SK-N-MC (cell line): ENCODE measurements at regions not wholly inside any gene's neighbourhood (a gene's known extent, or its start where the extent isn't known, plus 50 kb on each side); places are given as distances from the start of the nearest gene placed in this dataset.

Experiments
- DNase-seq: peaks from one replicate; pipeline ENCODE4 v3.0.0-alpha.2; 2011; ENCODE audit warnings: low read depth, low spot score
- H3K27ac ChIP-seq: fragments of 200-600 bp; sonication (generic); 2 replicates; pipeline ENCODE4 v1.5.1; 2016; ENCODE audit warnings: mixed run types
- H3K36me3 ChIP-seq: fragments of 200-600 bp; sonication (generic); 2 replicates; pipeline ENCODE4 v1.6.1; 2017; ENCODE audit warnings: antibody characterized with exemption, low read length, mixed read lengths; ENCODE audit not compliant: insufficient read depth
- H3K4me3 ChIP-seq: fragments of 200-600 bp; sonication (generic); 2 replicates; pipeline ENCODE4 v1.5.1; 2016
- H3K9ac ChIP-seq: fragments of 200-600 bp; sonication (generic); 2 replicates; pipeline ENCODE4 v1.8.0; 2017; ENCODE audit warnings: mixed run types, mixed read lengths; ENCODE audit not compliant: insufficient read length
- H3K9me3 ChIP-seq: fragments of 200-600 bp; sonication (generic); 2 replicates; pipeline ENCODE4 v1.6.1; 2017; ENCODE audit warnings: low read depth, mild to moderate bottlenecking, antibody characterized with exemption, low read length, moderate library complexity, mixed read lengths
- EZH2 ChIP-seq: fragments of 200-600 bp; sonication (generic); IDR thresholded peaks from one replicate; pipeline ENCODE4 v1.6.1; 2017; ENCODE audit warnings: antibody characterized with exemption
- FOXP2 ChIP-seq: optimal IDR thresholded peaks from 2 replicates; pipeline ENCODE3; 2011; ENCODE audit warnings: mild to moderate bottlenecking, moderate library complexity; ENCODE audit not compliant: insufficient read depth; ENCODE audit errors: extremely low read length, control extremely low read depth
- POLR2AphosphoS5 ChIP-seq: IDR thresholded peaks from 2 replicates; pipeline ENCODE4 v1.6.1; 2012; ENCODE audit warnings: mild to moderate bottlenecking, low read depth, low read length, borderline replicate concordance

DNA sequence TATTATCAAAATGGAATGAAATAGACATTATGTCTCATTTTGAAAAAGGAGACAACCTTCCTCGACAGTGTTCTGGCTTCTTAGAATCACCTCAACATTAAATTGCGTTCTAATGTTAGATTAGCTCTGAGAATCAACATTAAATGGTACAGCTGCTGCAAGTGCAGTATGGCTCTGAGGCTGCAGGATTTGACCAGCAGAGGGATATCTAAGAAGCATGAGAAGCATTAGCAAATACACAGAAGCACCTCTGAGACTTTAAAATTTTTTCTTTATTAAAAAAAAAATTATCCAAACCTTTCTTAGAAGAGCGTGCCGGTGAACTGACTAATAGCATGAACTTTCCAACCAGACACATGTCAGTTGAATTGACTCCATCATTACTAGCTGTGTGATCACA lies 253.4 kb upstream of the LRIG3 start:
- Histone ChIP-seq H3K36me3 (no peaks in the 10 kb centered on the region), H3K4me3 (no peak overlapping the region), H3K9ac (no peak overlapping the region), H3K9me3 (no peaks in the 10 kb centered on the region), H3K27ac (no peak overlapping the region)
- TF ChIP-seq FOXP2, result no peak
- no peak for TF ChIP-seq POLR2AphosphoS5
- TF ChIP-seq EZH2, result no peak
- no peak for DNase-seq

- Histone ChIP-seq H3K36me3 (no peaks in the 10 kb centered on the region), H3K4me3 (no peak overlapping the region), H3K9ac (no peak overlapping the region), H3K9me3 (no peaks in the 10 kb centered on the region), H3K27ac (no peak overlapping the region)
- DNase-seq, result no peak
- no peak for TF ChIP-seq FOXP2
- TF ChIP-seq POLR2AphosphoS5, result no peak
- TF ChIP-seq EZH2, result no peak
These were observed 248.3 kb upstream of the LRIG3 start for GRCh38 chr12:59168647-59169046.

DNA sequence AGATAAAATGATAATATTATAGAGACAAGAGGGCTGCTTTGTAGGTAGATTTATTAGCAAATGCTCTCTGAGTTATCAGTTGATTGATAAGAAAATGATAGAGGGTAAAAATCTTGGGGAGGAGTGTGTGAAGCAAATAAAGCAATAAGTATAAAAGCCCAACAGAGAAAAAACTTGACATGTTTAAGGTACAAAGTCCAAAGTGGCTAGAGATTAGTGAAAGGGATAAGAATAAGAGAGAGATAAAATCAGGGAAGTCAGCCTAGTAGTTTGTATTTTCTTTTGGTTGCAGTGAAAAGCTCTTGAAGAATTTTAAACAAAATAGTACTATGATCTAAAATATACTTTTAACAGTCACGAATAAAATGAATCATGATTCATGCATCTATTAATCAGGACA lies 246.2 kb upstream of the LRIG3 start:
- no peak for DNase-seq
- no peaks in the 10 kb centered on the region for H3K9me3 ChIP-seq
- H3K9ac ChIP-seq, result peak overlapping the region; percentile 0
- no peak for TF ChIP-seq FOXP2
- TF ChIP-seq POLR2AphosphoS5, result no peak
- TF ChIP-seq EZH2, result no peak
- no peaks in the 10 kb centered on the region for H3K36me3 ChIP-seq
- H3K4me3 ChIP-seq, result peak overlapping the region; percentile 31; the same call in 1 of the 2 replicates
- no peak overlapping the region for H3K27ac ChIP-seq

- no peaks in the 10 kb centered on the region for H3K36me3 ChIP-seq
- no peaks in the 10 kb centered on the region for H3K9me3 ChIP-seq
- DNase-seq, result no peak
- no peak overlapping the region for H3K4me3 ChIP-seq
- H3K9ac ChIP-seq, result no peak overlapping the region
- H3K27ac ChIP-seq, result no peak overlapping the region
- TF ChIP-seq FOXP2 (no peak), EZH2 (no peak), POLR2AphosphoS5 (no peak)
These were observed 244.9 kb upstream of the LRIG3 start for GRCh38 chr12:59164991-59165718.

DNA sequence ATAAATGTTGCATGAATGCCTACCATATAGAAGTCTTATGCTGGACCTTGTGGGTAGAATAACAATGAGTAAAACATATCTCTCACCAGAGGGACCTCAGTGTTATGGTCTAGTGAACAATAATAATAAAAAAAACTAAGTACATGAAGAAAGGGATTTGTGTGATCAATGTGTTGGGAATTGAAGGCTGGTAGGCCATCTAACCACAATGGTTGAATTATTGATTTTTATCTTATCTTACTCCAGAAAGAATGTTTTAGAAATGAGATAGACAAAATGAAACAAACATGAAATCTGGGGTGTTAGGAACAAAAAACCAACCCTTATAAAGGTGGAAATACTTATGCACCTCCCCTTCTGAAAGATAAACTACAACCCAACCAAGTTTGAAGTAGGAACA lies 243.9 kb upstream of the LRIG3 start:
- Histone ChIP-seq H3K27ac (no peak overlapping the region), H3K9ac (no peak overlapping the region), H3K9me3 (no peaks in the 10 kb centered on the region), H3K36me3 (no peaks in the 10 kb centered on the region), H3K4me3 (no peak overlapping the region)
- TF ChIP-seq POLR2AphosphoS5 (no peak), FOXP2 (no peak), EZH2 (no peak)
- DNase-seq, result no peak

DNA sequence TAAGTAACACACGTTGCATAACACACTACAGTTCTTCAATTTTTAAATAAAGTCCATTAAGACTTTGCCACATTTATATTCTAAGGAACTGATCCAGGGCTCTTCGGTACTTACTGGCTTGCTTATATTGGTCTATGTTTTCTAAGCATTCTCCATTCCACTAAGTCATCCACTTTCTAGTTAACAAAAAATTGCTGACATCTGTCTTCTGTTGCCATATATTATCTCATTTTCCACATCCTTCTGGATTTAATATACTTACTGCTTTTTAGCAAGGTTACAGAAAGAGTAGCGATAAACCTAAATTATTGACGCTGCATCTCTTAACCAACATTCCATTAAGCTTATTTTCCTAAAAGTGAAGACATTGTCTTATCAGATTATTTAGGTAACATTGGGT lies 238.4 kb upstream of the LRIG3 start:
- no peak for DNase-seq
- Histone ChIP-seq H3K27ac (no peak overlapping the region), H3K4me3 (no peak overlapping the region), H3K9me3 (no peaks in the 10 kb centered on the region), H3K36me3 (no peaks in the 10 kb centered on the region), H3K9ac (no peak overlapping the region)
- TF ChIP-seq FOXP2, result no peak
- no peak for TF ChIP-seq EZH2
- TF ChIP-seq POLR2AphosphoS5, result no peak

GRCh38 chr12:59158066-59158465 lies 237.8 kb upstream of the LRIG3 start:
- Histone ChIP-seq H3K9me3 (no peaks in the 10 kb centered on the region), H3K36me3 (no peaks in the 10 kb centered on the region)

GRCh38 chr12:59155448-59155847 lies 235.1 kb upstream of the LRIG3 start:
- DNase-seq, result no peak
- Histone ChIP-seq H3K36me3 (no peaks in the 10 kb centered on the region; the same call in 1 of the 2 replicates), H3K4me3 (no peak overlapping the region), H3K27ac (no peak overlapping the region), H3K9me3 (no peaks in the 10 kb centered on the region), H3K9ac (no peak overlapping the region)
- TF ChIP-seq EZH2 (no peak), POLR2AphosphoS5 (no peak), FOXP2 (no peak)

More at GRCh38 chr12:59158066-59158465, 237.8 kb upstream of the LRIG3 start:
- Histone ChIP-seq H3K27ac (no peak overlapping the region), H3K9ac (no peak overlapping the region), H3K4me3 (no peak overlapping the region)
- no peak for TF ChIP-seq POLR2AphosphoS5
- TF ChIP-seq EZH2, result no peak
- TF ChIP-seq FOXP2, result no peak
- no peak for DNase-seq

DNA sequence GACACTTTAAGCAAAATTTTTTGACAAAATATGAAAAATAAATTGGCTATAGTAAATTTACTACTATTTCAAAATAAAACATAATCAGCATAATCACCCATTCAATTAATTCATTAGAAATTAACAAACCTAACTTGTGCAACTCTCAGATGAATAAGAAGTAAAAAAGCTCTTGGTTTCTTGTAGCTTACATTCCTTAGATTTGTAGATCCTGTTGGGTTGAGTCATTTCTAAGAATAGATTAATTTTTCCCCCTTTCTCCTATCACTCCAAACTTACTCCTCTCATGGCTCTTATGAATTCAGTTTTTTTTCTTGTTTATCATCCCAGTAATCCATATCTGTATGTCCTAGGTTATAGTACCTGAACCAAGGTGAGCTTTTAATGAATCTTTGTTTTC lies 230.9 kb upstream of the LRIG3 start:
- H3K36me3 ChIP-seq, result no peaks in the 10 kb centered on the region; the same call in 1 of the 2 replicates
- no peak for TF ChIP-seq POLR2AphosphoS5
- no peak for TF ChIP-seq FOXP2
- no peak for TF ChIP-seq EZH2
- no peak overlapping the region for H3K4me3 ChIP-seq
- H3K27ac ChIP-seq, result no peak overlapping the region
- no peak overlapping the region for H3K9ac ChIP-seq
- H3K9me3 ChIP-seq, result no peaks in the 10 kb centered on the region
- DNase-seq, result no peak

- H3K27ac ChIP-seq, result peak overlapping the region; percentile 60; the same call in 1 of the 2 replicates
- H3K4me3 ChIP-seq, result no peak overlapping the region
- TF ChIP-seq FOXP2, result peak; percentile 16
- TF ChIP-seq EZH2, result no peak
- TF ChIP-seq POLR2AphosphoS5, result no peak
- peak; percentile 90 for DNase-seq
- no peak overlapping the region for H3K9ac ChIP-seq
- H3K9me3 ChIP-seq, result no peaks in the 10 kb centered on the region
- no peaks in the 10 kb centered on the region; the same call in 1 of the 2 replicates for H3K36me3 ChIP-seq
These were observed 229.8 kb upstream of the LRIG3 start for GRCh38 chr12:59149995-59150642.
